ENCODE measurements at regions not wholly inside any gene's neighbourhood (a gene's known extent, or its start where the extent isn't known, plus 50 kb on each side); places are given as distances from the start of the nearest gene placed in this dataset.
A peak's percentile ranks its signal among the peaks of the same experiment; 100 is the strongest.

DNA sequence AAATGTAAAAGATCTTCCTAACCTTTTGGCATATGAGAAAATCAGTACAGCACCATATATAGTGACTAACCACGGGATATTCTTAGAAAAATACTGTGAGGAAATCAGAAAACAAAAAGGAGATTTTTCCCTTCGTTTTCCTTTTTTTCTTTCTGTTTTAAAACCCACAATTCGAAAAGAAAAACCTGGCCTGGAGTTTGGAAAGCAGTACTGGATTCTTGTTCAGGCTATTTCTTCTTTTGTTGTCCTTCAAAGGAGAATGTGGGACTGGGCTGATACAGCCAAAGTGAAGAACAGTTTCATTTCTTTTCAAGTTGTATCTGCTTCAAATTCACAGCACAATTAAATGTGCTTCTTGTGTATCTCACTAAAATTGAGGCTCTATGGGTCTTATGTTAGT lies 156.8 kb upstream of the PHYHIPL start:
- ChIA-PET CTCF (no interaction called here), POLR2A (no interaction called here)
- DNase-seq (ENCODE audit: low read depth in 1 of 2, low spot score in 1 of 2) (no peak), ATAC-seq (no peak), FAIRE-seq (no peak)
- TF ChIP-seq HEYL (CRISPR knock-in tag; IDR thresholded peaks at IDR 0.05) = no peak
- Histone ChIP-seq H3K4me2 (0 out of 3 replicates have a peak overlapping the region, but pooled peaks have one; percentile 6), H3K4me3 (no peak overlapping the region), H3K4me1 (no peaks in the 10 kb centered on the region), H3K9me3 (no peaks in the 10 kb centered on the region), H3K27ac (no peak overlapping the region)
- WGBS (ENCODE audit: missing lambda C conversion rate) = 29% methylated on average over 3 of the region's 3 CpGs

DNA sequence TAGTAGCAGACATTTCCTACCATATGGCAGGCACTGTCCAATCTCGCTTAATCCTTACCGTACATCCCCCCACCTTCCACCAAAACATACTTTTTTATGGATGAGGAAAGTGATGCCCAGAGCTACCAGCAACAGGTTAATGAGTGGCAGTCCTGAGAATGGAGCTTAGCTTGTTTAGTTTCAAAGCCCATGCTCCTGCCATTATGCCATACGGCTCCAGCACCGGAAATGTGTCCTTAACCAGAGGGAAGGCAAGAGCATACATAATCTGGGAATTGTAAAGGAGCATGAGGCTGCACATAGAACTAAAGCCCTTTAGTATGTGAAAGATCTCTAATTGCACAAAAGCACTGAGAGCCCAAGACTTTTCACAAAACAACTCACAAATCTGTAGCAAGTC lies 155.9 kb upstream of the PHYHIPL start:
- H3K27ac ChIP-seq = no peak overlapping the region
- DNase-seq (ENCODE audit: low read depth in 1 of 2, low spot score in 1 of 2) = no peak
- FAIRE-seq = no peak
- no peaks in the 10 kb centered on the region for H3K9me3 ChIP-seq
- ATAC-seq = no peak
- no peaks in the 10 kb centered on the region for H3K4me1 ChIP-seq
- no peak for TF ChIP-seq RCOR1 (IDR thresholded peaks at IDR 0.05; ENCODE audit: low read depth, low read length)
- TF ChIP-seq, protein P1, sequence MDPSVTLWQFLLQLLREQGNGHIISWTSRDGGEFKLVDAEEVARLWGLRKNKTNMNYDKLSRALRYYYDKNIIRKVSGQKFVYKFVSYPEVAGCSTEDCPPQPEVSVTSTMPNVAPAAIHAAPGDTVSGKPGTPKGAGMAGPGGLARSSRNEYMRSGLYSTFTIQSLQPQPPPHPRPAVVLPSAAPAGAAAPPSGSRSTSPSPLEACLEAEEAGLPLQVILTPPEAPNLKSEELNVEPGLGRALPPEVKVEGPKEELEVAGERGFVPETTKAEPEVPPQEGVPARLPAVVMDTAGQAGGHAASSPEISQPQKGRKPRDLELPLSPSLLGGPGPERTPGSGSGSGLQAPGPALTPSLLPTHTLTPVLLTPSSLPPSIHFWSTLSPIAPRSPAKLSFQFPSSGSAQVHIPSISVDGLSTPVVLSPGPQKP (IDR thresholded peaks at IDR 0.05; ENCODE audit: low read depth, low read length) = no peak
- WGBS (ENCODE audit: missing lambda C conversion rate) = 96% methylated on average over 4 of the region's 4 CpGs
- ChIA-PET CTCF (no interaction called here), POLR2A (no interaction called here)
- H3K4me2 ChIP-seq = no peak overlapping the region
- H3K4me3 ChIP-seq = no peak overlapping the region

DNA sequence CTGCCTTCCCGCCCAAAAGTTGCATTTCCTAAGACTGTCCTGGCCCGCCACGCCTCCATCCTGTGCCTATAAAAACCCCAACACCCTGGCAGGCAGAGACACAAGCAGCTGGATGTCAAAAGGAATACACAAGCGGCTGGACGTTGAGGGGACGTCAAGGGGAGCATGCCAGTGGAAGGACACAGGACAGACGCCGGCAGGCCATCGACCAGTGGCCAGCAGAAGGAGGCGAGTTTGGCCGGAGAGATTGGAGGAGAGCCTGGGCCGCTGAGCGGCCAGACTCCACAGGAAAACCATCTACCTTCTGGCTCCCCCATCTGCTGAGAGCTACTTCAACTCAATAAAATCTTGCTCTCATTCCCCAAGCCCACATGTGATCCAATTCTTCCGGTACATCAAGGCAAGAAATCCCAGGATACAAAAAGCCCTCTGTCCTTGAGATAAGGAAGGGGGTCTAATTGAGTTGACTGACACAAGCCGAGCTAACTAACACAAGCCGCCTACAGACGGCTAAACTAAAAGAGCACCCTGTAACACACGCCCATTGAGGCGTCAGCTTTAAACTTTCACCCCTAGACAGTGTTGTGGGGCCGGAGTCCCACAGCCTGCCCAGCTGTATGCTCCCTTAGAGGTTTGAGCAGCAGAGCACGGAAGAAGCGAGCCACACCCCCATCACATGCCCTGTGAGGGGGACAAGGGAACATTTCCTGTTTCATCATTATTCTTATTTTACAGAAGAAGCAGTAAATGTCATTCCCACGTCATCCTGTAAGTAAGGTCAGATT lies 150.3 kb upstream of the PHYHIPL start:
- Histone ChIP-seq H3K27ac (no peak overlapping the region), H3K4me2 (no peak overlapping the region), H3K4me1 (0 out of 3 replicates have a peak, but pooled peaks cover 3% of the 10 kb centered on the region), H3K9me3 (no peaks in the 10 kb centered on the region), H3K4me3 (no peak overlapping the region)
- no peak for DNase-seq (ENCODE audit: low read depth in 1 of 2, low spot score in 1 of 2)
- POLR2A ChIA-PET = no interaction called here
- WGBS (ENCODE audit: missing lambda C conversion rate) = 89% methylated on average over 23 of the region's 23 CpGs
- no peak for TF ChIP-seq POLR2AphosphoS2 (conservative IDR thresholded peaks at IDR 0.05; ENCODE audit: low read length)
- no peak for TF ChIP-seq HOXA7 (CRISPR knock-in tag; IDR thresholded peaks at IDR 0.05)
- no peak for TF ChIP-seq HOXB5 (CRISPR knock-in tag; IDR thresholded peaks at IDR 0.05)
- no peak for TF ChIP-seq EHMT2 (IDR thresholded peaks at IDR 0.05; ENCODE audit: low read depth)
- no peak for TF ChIP-seq RARB (CRISPR knock-in tag; IDR thresholded peaks at IDR 0.05)
- no peak for TF ChIP-seq RAD21 (conservative IDR thresholded peaks at IDR 0.05 in 1 of 2, IDR thresholded peaks at IDR 0.05 in 1 of 2)
- CTCF ChIA-PET = no interaction called here
- ATAC-seq = no peak
- no peak for FAIRE-seq

DNA sequence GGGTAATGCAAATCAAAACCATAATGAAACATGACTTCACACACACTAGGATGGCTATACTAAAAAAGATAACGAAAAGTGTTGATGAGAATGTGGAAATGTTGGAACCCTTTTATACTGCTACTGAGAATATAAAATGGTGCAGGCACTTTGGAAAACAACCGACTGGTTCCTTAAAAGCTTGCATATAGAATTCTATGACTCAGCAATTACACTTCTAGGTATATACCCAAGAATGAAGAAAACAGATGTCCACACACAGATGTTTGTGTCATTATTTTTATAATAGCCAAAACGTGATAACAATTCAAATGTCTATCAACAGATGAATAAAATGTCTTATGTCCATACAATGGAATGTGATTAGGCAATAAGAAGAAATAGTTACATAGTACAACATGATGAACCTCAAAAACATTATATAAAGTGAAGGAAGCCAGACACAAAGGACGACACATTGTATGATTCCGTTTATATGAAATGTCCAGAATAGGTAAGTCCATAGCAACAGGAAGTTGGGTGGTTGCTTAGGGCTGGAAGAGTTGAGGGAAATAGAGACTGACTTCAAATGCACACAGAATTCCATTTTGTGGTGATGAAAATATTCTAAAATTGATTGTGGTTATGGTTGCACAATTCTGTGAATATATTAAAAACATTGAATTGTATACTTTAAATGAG lies 148.3 kb upstream of the PHYHIPL start:
- Histone ChIP-seq H3K4me3 (no peak overlapping the region), H3K9me3 (no peaks in the 10 kb centered on the region), H3K4me1 (0 out of 3 replicates have a peak, but pooled peaks cover 3% of the 10 kb centered on the region), H3K4me2 (no peak overlapping the region), H3K27ac (no peak overlapping the region)
- FAIRE-seq = peak; percentile 56
- no peak for ATAC-seq
- DNase-seq (ENCODE audit: low read depth in 1 of 2, low spot score in 1 of 2) = no peak
- CTCF ChIA-PET = no interaction called here
- TF ChIP-seq JUN (IDR thresholded peaks at IDR 0.05) = no peak
- TF ChIP-seq EHMT2 (IDR thresholded peaks at IDR 0.05; ENCODE audit: low read depth) = no peak
- TF ChIP-seq NFE2L2 (conservative IDR thresholded peaks at IDR 0.05; ENCODE audit: low read length) = peak; percentile 74; the same call in 1 of the 2 replicates
- TF ChIP-seq MAFK (IDR thresholded peaks at IDR 0.05; ENCODE audit: partially characterized antibody) = peak; percentile 88
- TF ChIP-seq CEBPB (IDR thresholded peaks at IDR 0.05) = peak in 1 of 2 experiments; percentile 8; a peak in 1 of 4 replicates
- POLR2A ChIA-PET = no interaction called here
- WGBS (ENCODE audit: missing lambda C conversion rate) = 60% methylated on average over 5 of the region's 5 CpGs

DNA sequence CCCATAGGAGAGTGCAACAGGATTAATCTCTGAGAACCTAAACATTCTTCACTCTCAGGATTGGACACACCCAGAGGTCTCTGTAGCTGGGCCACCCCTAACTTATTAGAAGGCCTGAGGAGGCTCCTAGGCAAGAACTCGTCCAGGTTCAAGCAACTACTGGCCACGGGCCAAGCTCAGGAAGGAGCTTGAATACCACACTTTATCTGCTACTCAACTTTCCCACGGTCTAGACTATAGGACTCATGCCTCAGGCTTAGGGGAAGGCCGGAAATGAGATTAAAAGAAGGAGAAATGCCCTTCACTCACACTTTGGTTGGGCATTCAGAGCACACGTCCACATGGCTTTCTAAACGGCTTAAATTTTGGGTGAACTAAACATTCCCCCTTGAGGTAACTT lies 142.8 kb upstream of the PHYHIPL start:
- 45% methylated on average over 6 of the region's 6 CpGs for WGBS (ENCODE audit: missing lambda C conversion rate)
- ChIA-PET POLR2A (no interaction called here), CTCF (interaction anchor here (1.5 kb wide), 1 partner anchor 9 kb away, joined by 4 read pairs; no protein-coding TSS in a partner anchor)
- FAIRE-seq = no peak
- no peaks in the 10 kb centered on the region for H3K4me1 ChIP-seq
- H3K9me3 ChIP-seq = no peaks in the 10 kb centered on the region
- no peak for ATAC-seq
- no peak for TF ChIP-seq SMC3 (IDR thresholded peaks at IDR 0.05)
- no peak for TF ChIP-seq RAD21 (conservative IDR thresholded peaks at IDR 0.05 in 1 of 2, IDR thresholded peaks at IDR 0.05 in 1 of 2)
- no peak for TF ChIP-seq ZC3H11A (IDR thresholded peaks at IDR 0.05)
- TF ChIP-seq NPAS2 (CRISPR knock-in tag; IDR thresholded peaks at IDR 0.05; ENCODE audit: borderline replicate concordance) = no peak
- TF ChIP-seq, protein P1 (IDR thresholded peaks at IDR 0.05; ENCODE audit: low read depth, low read length) = no peak
- no peak for TF ChIP-seq RARB (CRISPR knock-in tag; IDR thresholded peaks at IDR 0.05)
- no peak for TF ChIP-seq NR3C1 (IDR thresholded peaks at IDR 0.05)
- no peak overlapping the region for H3K4me2 ChIP-seq
- no peak overlapping the region for H3K4me3 ChIP-seq
- H3K27ac ChIP-seq = no peak overlapping the region
- DNase-seq (ENCODE audit: low read depth in 1 of 2, low spot score in 1 of 2) = no peak
